ENCODE measurements at regions not wholly inside any gene's neighbourhood (a gene's known extent, or its start where the extent isn't known, plus 50 kb on each side); places are given as distances from the start of the nearest gene placed in this dataset.

GRCh38 chr2:79393107-79393685 lies 119.7 kb upstream of the CTNNA2 start:
- Histone ChIP-seq H3K27me3 (no peaks in the 10 kb centered on the region), H3K36me3 (no peaks in the 10 kb centered on the region), H3K4me3 (no peak overlapping the region), H3K9me3 (no peaks in the 10 kb centered on the region), H3K27ac (no peak overlapping the region), H3K4me1 (no peaks in the 10 kb centered on the region)
- ATAC-seq, result no peak
- intact Hi-C loops (cut with DNase I), result no loop called here
- no peak for TF ChIP-seq CTCF (IDR thresholded peaks at IDR 0.05)
- DNase-seq, result no peak

- ATAC-seq, result no peak
- Histone ChIP-seq H3K9me3 (no peaks in the 10 kb centered on the region), H3K27me3 (no peaks in the 10 kb centered on the region), H3K4me1 (no peaks in the 10 kb centered on the region), H3K36me3 (no peaks in the 10 kb centered on the region), H3K27ac (no peak overlapping the region), H3K4me3 (no peak overlapping the region)
- DNase-seq, result no peak
- intact Hi-C loops (cut with DNase I), result no loop called here
- no peak for TF ChIP-seq CTCF (IDR thresholded peaks at IDR 0.05)
Observed at GRCh38 chr2:79389481-79389880, 123.4 kb upstream of the CTNNA2 start.

GRCh38 chr2:79388024-79388423 lies 124.8 kb upstream of the CTNNA2 start:
- no peak overlapping the region for H3K4me3 ChIP-seq
- TF ChIP-seq CTCF (IDR thresholded peaks at IDR 0.05), result no peak
- H3K36me3 ChIP-seq, result no peaks in the 10 kb centered on the region
- no peak for ATAC-seq
- intact Hi-C loops (cut with DNase I), result no loop called here
- H3K27ac ChIP-seq, result no peak overlapping the region
- H3K9me3 ChIP-seq, result no peaks in the 10 kb centered on the region
- no peak for DNase-seq
- no peaks in the 10 kb centered on the region for H3K27me3 ChIP-seq
- no peaks in the 10 kb centered on the region for H3K4me1 ChIP-seq

GRCh38 chr2:79387431-79387830 lies 125.4 kb upstream of the CTNNA2 start:
- Histone ChIP-seq H3K27ac (no peak overlapping the region), H3K4me3 (no peak overlapping the region), H3K9me3 (no peaks in the 10 kb centered on the region), H3K4me1 (no peaks in the 10 kb centered on the region), H3K36me3 (no peaks in the 10 kb centered on the region), H3K27me3 (no peaks in the 10 kb centered on the region)
- DNase-seq (no peak), ATAC-seq (no peak)
- intact Hi-C loops (cut with DNase I), result no loop called here
- no peak for TF ChIP-seq CTCF (IDR thresholded peaks at IDR 0.05)

GRCh38 chr2:79383681-79384080 lies 129.2 kb upstream of the CTNNA2 start:
- Histone ChIP-seq H3K4me3 (no peak overlapping the region), H3K27me3 (no peaks in the 10 kb centered on the region), H3K27ac (no peak overlapping the region), H3K36me3 (no peaks in the 10 kb centered on the region), H3K4me1 (no peaks in the 10 kb centered on the region), H3K9me3 (no peaks in the 10 kb centered on the region)
- intact Hi-C loops (cut with DNase I), result no loop called here
- DNase-seq (no peak), ATAC-seq (no peak)
- no peak for TF ChIP-seq CTCF (IDR thresholded peaks at IDR 0.05)

GRCh38 chr2:79375817-79376216 lies 137.0 kb upstream of the CTNNA2 start:
- no peak for DNase-seq
- TF ChIP-seq CTCF (IDR thresholded peaks at IDR 0.05), result no peak
- no peak for ATAC-seq
- H3K36me3 ChIP-seq, result no peaks in the 10 kb centered on the region
- intact Hi-C loops (cut with DNase I), result no loop called here
- H3K27ac ChIP-seq, result no peak overlapping the region
- no peaks in the 10 kb centered on the region for H3K4me1 ChIP-seq
- no peaks in the 10 kb centered on the region for H3K9me3 ChIP-seq
- H3K4me3 ChIP-seq, result no peak overlapping the region
- no peaks in the 10 kb centered on the region for H3K27me3 ChIP-seq
